HG03354 (cell line): ENCODE measurements at regions not wholly inside any gene's neighbourhood (a gene's known extent, or its start where the extent isn't known, plus 50 kb on each side); places are given as distances from the start of the nearest gene placed in this dataset.
"Not testable (repeated sequence)": the region's sequence is repeated elsewhere in the genome, so short reads cannot be mapped to it uniquely, and the experiment has no call there.

ENCODE experiments used
- ATAC-seq: cut with Tn5 transposase; IDR thresholded peaks from one replicate; pipeline ENCODE4 v1.9.1; 2021; ENCODE audit warnings: mild to moderate bottlenecking; ENCODE audit not compliant: unreplicated experiment, poor library complexity, severe bottlenecking

DNA sequence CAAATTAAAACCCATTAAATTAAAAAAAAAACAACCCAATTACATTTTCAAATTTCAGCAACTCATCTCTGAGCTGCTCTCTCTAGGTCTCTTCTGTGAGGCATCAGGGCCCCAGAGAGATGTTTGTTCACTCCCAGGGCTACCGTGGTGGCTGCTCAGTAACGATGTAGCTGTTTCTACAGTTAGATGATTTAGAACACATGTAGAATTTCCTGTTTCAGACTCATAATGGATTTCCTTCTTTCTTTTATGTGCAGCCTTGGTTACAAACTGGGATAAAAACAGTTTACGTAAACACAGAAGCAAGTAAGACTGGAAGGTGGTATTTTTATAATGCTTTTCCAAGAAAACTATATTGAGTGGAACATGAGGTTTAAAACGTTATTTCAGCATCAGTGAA lies 116.1 kb upstream of the CCN2 start:
- no peak for ATAC-seq

DNA sequence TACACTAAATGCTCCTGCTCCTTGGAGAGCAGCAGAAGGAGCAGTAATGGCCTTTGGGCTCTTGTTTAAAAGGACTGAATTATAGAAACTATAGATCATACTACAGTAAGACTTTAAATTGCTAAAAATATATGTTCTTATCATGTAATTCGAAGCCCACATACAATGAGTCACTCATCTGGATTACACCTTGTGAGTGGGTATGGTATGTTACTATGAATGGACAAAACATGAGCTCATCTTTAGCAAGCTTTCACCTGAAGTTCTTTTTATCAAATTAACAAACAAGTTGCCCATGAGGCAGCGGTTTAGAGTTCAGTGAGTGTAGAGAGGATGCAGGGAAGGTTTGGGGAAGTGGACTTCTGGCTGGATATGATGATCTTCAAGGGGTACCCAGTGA lies 114.4 kb upstream of the CCN2 start:
- no peak for ATAC-seq

DNA sequence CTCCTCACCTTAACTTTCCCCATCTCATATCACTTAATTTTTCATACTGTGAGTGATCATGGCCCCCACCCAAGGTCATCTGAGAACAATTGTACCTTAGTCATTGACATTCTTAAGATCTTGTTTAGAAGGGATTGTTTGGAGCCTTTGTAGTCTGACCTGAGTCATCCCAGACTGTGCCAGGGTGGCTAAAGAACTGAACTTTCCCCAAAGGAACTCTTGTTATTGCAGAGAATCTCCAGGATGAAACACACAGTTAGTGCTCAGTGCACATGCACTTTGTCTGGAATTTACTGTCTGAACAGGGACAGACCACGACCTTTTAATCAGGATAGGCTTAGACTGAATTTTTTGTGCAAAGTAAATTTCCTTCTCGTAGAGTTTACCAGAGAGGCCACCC lies 112.6 kb upstream of the CCN2 start:
- ATAC-seq, result no peak

DNA sequence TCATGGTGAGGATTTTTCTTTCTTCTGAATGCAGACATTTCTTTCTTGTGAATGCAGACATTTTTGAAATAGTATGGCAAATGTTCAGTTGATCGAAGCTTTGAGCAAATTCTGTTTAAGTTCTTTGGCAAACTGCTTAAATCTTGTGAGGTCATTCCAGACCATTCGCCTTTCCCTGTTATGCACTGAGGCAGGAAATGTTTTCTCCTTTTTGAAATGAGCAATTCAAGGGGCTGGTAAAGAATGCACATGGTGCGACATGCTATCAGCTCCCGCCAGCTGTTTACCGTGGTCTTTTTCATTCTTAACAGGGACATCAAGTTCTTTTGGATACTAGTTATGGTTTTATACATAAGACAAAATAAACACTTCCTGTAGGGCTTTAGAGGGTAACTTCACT lies 112.0 kb upstream of the CCN2 start:
- no peak for ATAC-seq

DNA sequence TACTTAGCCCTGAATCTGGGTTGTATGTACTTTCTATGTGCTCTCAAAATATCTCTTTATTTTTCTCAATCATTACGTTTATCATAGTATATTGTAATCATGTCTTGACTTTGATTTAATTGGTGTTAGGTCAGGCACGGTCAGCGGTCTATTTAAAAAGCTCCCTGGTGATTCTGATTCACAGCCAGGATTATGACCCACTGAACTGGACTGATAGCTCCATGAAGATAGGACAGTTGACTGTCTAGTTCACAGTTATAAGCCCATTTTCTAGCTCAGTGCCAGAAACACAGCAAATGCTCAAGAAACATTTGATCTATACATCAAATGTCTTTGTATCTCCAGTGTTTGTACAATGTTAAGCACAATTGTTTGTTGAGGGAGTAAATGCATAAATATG lies 111.5 kb upstream of the CCN2 start:
- ATAC-seq, result no peak

DNA sequence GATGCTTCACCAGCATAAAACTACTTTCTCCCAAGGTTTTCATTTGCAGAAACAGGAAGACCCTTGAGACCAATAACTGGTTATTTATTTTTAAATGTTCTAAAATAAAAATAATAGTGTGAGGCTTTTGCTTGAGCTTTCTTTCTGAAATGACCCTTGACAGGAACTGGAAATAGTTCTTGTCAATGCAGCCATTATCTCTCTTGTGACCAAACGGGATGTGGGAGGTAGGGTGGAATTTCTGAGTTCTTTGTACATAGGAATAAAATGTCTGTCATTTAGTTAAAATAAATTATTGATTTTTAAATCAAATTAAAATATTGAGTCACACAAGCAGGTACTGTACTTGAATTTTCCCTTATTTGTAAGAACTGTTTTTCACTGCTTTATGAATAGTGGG lies 110.2 kb upstream of the CCN2 start:
- ATAC-seq, result no peak

DNA sequence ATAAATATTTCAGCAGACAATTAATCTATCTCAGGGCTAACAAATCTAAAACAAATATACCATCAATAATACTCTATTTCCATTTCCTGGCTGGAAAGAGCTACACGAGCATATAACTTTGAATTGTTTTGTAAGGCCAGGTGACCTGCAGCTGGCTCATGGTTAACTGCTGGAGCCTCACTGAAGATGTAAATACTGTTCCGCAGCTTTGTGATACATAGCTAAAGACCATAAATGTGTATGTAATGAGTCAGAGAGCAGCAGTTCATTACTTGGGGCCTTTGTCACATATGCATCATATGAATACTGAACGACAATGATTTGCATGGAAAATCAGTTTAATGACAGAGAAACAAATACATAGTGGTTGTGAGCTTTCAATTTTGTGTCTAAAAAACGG lies 109.4 kb upstream of the CCN2 start:
- no peak for ATAC-seq

DNA sequence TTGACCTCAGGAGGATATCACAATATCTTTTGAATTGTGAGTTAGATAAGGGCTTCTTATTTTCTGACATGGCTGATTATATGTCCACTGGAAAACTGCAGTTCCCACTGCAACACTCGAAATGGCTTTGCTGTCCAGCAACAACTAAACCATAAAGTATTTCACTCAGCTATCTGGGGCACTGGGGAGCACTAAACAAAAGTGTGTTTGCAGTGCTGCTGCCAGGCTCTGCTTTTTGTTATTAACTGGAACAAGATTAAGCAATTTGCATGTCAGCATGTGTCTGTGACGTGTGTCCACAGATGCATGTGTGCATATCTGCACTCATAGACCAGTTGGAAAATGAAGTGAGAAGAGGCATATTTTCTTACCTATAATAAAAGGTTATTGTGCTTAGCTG lies 107.8 kb upstream of the CCN2 start:
- no peak for ATAC-seq

DNA sequence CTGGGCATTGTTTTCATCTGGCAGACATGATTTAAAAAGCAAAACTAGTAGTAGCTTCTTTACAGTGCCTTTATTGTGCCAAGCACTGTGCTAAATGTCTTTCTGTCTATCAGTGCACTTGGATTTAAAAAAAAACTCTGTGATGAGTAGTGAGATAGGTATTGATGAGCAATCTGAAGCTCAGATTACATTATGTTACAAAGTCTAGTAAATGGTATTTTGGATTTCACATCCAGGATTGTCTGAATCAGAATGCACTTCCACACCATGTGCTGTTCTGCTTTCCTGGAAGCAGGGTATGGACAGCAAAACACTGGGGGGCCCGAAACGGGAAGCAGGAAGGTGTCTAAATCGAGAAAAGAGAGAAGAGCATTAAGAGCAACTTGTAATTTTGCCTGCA lies 103.4 kb upstream of the CCN2 start:
- no peak for ATAC-seq

DNA sequence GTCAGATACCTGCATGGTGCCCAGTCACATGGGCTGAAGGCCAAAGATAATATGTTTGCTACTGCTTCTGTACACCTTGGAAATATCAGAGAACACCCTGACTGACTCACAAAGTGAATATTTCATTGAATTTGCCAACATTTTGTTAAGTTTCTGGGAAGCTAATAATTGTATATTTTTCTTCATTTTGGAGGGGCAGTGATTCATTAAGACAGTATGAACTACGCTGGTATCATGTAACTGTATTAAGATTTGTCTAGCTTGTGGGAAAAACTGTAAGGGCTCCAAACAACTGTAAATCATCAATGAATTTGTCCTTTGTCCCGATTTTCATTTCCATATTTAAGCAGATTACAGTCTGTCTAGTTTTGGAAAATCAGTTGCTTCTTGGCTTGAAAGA lies 102.3 kb upstream of the CCN2 start:
- ATAC-seq, result no peak

DNA sequence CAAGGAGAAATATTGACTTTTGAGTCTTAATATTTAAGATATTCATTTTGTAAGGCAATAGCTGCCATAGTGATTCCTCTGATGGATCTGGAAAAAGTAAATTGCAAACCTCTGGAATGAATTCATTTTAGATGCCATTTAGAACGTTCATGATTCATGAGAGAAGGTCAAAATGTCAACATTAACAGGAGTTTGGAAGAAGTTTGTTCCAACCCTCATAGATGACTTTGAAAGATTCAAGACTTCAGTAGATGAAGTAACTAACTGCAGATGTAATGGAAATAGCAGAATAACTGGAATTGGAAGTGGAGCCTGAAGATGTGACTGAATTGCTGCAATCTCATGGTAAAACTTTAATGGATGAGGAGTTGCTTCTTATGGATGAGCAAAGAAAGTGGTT lies 100.9 kb upstream of the CCN2 start:
- ATAC-seq, result no peak

DNA sequence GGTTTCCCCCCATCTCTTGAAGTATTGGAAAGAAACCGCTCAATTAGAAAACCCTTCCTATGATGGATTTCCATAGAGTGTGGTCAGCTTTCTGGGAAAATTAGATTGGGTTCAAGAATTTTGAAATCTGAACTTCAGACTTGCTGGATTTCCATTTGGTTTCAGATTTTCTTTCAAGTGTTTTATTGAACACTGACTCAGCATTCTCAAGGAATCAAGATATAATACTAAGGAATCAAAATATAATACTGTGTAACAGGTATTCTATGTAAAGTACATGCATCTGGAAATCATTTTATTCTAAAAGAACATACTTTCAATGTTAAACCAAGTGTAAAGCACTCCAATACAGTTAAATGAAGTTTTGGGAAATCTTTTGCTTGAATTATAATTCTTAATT lies 94.7 kb upstream of the CCN2 start:
- no peak for ATAC-seq

DNA sequence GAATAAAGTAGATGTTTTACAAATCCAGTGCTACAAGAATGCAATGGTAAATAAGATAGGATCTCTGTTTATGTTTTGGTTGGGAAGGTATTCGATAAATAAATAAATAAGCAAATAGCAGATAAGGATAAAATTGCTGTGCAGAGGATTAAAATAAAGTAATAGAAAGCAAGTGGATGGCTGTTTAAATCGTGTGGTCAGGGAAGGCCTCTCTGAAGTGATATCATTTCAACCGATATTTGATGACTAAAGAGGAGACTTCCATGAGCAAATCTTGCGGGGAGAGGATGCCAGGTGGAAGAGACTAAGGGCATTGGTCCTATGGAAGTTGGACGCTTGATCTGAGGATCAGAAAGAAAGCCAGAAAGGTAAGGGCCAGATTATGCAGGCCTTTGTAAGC lies 92.0 kb upstream of the CCN2 start:
- no peak for ATAC-seq

DNA sequence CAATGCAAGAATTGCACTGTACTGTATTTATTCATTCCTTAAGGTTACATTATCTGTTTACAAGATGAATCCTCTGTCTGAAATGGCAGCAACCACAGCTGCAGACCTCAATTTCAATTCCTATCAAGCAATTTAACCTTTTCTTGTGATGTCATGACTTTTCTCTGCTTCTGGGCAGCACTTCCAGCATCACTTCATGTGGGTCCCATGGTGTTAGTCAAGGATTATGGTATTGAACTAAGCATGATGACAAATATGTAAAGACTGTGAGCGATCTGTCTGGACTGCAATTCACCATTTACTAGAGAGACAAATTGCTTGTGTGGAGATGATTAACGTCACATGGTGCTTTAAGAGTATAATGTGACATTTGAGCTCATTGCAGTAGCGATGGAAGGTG lies 90.5 kb upstream of the CCN2 start:
- ATAC-seq, result no peak

DNA sequence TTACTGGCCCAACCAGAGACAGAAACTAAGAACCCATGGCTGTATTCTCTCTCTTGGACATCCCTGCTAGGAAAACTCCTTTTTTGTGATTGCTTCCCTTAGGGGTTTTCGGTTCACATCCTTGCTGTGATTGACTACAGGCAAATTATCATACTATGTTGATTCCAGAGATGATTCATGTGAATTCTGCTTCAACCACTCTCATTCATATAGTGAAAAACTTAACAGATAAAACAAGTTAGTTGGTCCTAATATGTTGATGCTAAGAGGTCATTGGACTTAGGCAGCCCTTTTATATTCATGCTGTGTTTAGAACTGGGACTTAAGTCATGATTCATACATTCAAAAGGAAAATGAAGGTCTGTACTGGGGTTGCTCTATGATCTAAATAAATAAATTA lies 76.9 kb upstream of the CCN2 start:
- ATAC-seq, result no peak

DNA sequence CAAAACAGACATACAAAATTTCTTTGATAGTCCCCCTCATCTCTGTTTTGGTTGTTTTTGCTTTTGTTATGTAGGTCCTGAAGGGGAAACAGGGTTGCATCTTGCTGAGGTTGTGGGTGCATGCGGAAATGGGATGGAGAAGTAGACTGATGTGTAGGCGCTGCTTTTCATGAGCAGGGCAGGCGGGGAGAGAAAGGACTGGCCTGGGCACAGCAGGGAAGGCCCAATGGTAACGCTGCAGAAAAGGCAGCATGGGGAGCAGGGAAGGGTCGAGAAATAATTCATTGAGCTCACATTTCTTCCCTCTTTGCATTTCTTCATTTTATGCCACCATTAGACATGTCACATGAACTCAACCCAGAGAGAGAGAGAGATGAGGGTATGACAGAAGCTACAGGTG lies 74.3 kb upstream of the CCN2 start:
- ATAC-seq, result no peak

DNA sequence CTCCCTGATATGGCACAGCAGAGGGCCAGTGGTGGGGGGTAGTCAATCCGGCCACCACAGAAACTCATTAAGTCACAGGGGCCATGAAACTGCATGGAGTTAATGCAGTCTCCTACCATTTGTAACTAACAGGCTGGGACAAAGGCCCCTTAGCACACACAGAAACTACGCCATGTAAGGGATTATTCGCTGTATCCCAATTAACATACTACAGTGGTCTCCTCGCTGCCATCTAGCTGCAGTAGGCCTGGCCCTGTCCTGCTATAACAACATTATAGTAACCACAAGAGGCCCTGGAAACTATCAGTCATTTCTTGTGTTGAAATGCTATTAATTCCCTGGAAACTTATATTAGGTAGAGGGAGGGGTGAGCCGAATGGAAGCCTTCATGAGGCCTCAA lies 72.3 kb upstream of the CCN2 start:
- no peak for ATAC-seq

DNA sequence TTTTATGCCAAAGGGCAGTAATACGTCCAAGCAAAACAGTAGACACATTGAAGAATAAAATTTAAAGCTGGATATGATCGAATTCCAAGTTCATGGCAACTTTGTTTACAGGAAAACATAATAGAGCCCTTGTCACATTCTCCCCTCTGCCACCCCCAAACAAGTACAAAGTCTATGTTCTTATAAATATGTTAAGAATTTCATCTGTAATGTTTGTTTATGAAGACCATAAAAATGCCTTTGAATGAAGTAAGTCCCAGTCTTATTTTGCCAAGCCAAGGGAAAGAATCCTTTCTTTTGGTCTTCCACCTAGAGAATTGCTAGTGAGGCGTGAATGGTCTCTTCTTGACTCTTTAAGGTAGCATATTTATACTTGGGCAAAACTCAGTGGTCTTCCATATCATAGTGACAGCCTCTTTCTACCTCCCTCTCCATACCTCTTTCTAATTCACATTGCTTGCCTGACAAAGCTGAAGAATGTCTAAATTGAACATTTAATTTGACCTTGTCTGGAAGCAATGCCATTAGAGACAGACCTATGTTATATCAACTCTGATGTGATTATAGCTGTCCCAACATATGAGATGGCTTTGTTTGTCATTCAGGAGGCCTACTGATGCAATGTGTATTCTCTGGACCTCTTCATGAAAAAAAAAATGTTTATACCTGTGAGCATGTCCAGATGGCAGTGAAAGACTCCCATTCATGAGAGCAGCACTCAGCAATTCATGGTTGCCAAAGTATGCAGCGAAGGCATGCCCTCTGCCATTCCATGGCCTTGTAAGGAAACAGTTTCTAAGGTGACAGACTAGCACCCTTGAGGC lies 70.6 kb upstream of the CCN2 start:
- no peak for ATAC-seq

DNA sequence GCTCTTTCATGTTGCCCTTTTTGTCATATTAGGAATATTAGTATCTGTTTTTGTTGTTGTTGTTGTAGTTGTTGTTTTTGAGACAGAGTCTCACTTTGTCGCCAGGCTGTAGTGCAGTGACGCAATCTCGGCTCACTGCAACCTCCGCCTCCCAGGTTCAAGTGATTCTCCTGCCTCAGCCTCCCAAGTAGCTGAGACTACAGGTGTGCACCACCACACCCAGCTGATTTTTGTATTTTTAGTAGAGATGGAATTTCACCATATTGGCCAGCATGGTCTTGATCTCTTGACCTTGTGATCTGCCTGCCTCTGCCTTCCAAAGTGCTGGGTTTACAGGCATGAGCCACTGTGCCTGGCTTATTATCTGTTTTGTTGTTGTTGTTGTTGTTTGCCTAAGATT lies 69.7 kb upstream of the CCN2 start:
- ATAC-seq, result not testable (repeated sequence)

DNA sequence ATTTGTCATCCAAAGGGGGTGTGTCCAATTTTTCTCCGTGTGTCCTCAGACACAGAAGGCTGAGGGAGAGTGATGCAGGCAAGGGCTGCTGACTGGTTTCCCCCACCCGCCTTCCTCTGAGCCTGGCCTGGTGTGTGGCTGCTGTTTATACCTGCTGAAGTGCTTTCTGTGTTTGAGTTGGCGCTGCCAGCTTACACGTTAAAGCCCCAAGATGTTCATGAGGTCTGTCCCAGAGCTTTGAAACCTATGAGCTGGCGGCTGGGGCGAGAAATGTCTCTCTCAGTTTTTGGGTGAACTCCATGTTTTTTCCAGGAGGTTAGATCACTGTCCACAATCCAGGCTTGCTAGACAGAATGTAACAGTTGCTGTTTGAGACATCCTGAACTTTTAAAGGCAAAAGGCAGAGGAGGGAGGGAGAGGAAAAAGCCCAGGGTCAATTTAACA lies 69.0 kb upstream of the CCN2 start:
- ATAC-seq, result no peak

DNA sequence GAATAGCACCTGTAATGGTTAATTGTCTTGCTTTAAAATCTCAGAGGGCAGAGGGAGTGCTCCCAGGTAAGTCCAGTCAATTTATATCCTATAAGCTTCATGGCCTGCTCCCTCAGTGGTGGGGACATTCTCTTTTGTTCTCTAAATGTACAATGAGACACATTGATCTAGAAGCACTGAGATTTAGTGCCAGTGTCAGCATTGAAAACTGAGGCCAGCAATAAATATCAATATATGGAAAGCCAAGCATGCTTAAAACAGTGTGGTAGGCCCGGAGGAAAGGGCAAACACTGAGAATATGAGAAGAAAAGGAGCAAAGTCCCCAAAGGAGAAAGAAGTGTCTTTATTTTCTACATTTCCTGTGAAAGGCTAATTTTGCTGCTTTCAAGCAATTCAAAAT lies 68.4 kb upstream of the CCN2 start:
- no peak for ATAC-seq

DNA sequence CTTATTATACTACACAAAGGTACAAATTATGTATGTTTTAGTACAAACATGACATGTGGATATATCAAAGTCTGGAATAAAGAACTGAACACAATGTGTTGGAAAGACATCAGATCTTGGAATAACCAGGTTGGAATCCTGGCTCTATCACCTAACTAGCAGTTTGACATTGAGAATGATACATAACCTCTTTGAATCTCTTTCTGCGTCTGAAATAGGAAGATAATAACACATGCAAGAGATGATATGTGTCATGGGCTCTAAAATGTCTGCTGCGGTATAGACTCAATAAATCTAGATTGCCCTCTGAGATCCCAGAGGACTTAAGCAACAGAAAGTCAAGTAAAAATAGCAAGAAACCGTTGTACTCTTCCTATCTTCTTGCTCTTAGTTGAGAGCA lies 66.8 kb upstream of the CCN2 start:
- ATAC-seq, result no peak
